ENCODE measurements at regions not wholly inside any gene's neighbourhood (a gene's known extent, or its start where the extent isn't known, plus 50 kb on each side); places are given as distances from the start of the nearest gene placed in this dataset.

DNA sequence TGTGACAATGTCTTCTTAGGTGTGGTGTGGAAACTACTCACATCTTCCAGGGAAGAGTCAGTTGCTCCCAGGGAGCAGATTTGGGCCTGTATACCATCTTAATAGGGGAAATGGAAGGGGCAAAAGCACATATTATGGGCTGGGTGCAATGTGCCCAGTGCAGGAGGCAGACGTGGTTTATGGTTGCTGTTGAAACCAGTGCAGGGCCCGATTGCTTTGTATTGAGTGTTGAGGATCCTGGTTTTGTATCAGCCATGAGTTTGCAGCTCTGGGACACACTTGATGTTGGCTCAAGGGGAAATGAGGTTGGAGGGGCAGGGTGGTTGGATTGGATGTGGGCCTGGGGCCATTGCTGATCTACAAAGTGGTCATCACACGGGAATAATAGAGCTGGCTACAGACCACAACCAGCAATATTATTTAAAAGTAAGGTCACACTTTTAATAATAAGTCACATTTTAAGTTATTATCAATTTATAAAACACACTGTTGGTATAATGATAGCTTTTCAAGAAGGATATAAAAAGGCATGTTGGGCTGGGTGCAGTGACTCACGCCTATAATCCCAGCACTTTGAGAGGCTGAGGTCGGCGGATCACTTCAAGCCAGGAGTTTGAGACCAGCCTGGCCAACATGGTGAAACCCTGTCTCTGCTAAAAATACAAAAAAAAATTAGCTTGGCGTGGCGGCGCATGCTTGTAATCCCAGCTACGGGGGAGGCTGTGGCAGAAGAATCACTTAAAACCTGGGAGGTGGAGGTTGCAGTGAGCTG lies 302.4 kb downstream of the SEC14L1 start:
- Histone ChIP-seq H3K27ac (ENCODE audit: low read depth, low read length) (peak overlapping the region; percentile 11), H3K9me3 (ENCODE audit: control insufficient read depth, insufficient read depth, low read length) (no peaks in the 10 kb centered on the region), H3K4me3 (ENCODE audit: low read depth, low read length) (no peak overlapping the region), H3K27me3 (ENCODE audit: control insufficient read depth, insufficient read depth, low read length) (no peaks in the 10 kb centered on the region)
- CTCF ChIA-PET, result interaction anchor here (0.6 to 3.1 kb wide), 3 partner anchors 11 to 58 kb away, joined by 3 to 16 read pairs (median 3); no protein-coding TSS in a partner anchor
- no peak for DNase-seq (ENCODE audit: low read depth, low spot score)
- POLR2A ChIA-PET, result interaction anchor here (1.0 to 3.2 kb wide), 3 partner anchors 13 to 68 kb away, joined by 3 to 12 read pairs (median 8); no protein-coding TSS in a partner anchor
- TF ChIP-seq, protein P1, sequence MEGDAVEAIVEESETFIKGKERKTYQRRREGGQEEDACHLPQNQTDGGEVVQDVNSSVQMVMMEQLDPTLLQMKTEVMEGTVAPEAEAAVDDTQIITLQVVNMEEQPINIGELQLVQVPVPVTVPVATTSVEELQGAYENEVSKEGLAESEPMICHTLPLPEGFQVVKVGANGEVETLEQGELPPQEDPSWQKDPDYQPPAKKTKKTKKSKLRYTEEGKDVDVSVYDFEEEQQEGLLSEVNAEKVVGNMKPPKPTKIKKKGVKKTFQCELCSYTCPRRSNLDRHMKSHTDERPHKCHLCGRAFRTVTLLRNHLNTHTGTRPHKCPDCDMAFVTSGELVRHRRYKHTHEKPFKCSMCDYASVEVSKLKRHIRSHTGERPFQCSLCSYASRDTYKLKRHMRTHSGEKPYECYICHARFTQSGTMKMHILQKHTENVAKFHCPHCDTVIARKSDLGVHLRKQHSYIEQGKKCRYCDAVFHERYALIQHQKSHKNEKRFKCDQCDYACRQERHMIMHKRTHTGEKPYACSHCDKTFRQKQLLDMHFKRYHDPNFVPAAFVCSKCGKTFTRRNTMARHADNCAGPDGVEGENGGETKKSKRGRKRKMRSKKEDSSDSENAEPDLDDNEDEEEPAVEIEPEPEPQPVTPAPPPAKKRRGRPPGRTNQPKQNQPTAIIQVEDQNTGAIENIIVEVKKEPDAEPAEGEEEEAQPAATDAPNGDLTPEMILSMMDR (IDR thresholded peaks at IDR 0.05; ENCODE audit: low read depth, low read length), result no peak

DNA sequence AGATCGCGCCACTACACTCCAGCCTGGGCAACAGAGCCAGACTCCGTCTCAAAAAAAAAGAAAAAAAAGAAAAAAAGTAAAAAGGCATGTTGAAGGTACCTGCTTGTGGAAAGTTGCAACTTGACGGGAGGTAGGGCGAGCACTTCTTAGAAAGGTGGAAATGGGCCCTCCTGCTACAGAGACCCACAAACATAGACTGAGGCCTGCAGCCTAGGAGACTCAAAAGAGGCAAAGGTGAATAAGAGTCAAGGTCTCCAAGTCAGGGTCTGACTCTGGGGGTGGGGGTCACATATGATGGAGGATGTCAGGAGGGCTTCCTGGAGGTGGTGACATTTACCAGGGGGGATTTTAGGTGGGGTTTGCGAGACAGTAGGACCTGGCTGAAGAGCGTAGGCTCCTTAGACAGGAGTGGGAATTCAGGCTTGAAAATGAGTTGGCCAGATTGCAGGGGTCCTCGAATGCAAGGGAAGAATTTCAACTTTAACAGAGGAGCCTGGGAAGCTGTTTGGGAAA lies 303.0 kb downstream of the SEC14L1 start:
- Histone ChIP-seq H3K9me3 (ENCODE audit: control insufficient read depth, insufficient read depth, low read length) (no peaks in the 10 kb centered on the region), H3K4me3 (ENCODE audit: low read depth, low read length) (no peak overlapping the region), H3K27me3 (ENCODE audit: control insufficient read depth, insufficient read depth, low read length) (no peaks in the 10 kb centered on the region), H3K27ac (ENCODE audit: low read depth, low read length) (peak overlapping the region; percentile 92)
- TF ChIP-seq, protein P1 (IDR thresholded peaks at IDR 0.05; ENCODE audit: low read depth, low read length), result no peak
- ChIA-PET CTCF (interaction anchor here (0.6 to 3.1 kb wide), 3 partner anchors 10 to 1071 kb away, joined by 3 to 16 read pairs (median 6); no protein-coding TSS in a partner anchor), POLR2A (interaction anchor here (1.0 to 3.2 kb wide), 3 partner anchors 14 to 69 kb away, joined by 3 to 12 read pairs (median 8); no protein-coding TSS in a partner anchor)
- DNase-seq (ENCODE audit: low read depth, low spot score), result no peak

DNA sequence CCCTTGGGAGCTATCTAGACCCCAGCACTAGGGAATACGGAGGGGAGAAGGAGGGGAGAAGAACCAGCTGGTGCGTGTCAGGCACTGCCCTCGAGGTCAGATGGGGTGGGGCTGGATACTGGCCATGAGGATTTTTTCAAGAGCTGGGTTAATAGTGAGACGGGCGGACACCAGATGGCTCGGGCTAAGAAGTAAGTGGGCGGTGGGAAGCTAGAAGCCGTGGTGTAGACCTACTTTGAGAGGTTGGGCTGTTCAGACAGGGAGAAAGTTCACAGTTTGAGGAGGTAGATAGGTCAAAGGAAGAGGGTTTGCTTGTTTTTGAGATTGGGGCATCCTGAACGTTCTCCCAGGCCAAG lies 303.8 kb downstream of the SEC14L1 start:
- CTCF ChIA-PET, result interaction anchor here (0.6 to 3.1 kb wide), 2 partner anchors 15 to 1072 kb away, joined by 6 to 16 read pairs; no protein-coding TSS in a partner anchor
- Histone ChIP-seq H3K27ac (ENCODE audit: low read depth, low read length) (peak overlapping the region; percentile 92), H3K9me3 (ENCODE audit: control insufficient read depth, insufficient read depth, low read length) (no peaks in the 10 kb centered on the region), H3K4me3 (ENCODE audit: low read depth, low read length) (no peak overlapping the region), H3K27me3 (ENCODE audit: control insufficient read depth, insufficient read depth, low read length) (no peaks in the 10 kb centered on the region)
- TF ChIP-seq, protein P1 (IDR thresholded peaks at IDR 0.05; ENCODE audit: low read depth, low read length), result no peak
- POLR2A ChIA-PET, result interaction anchor here (0.7 to 3.2 kb wide), 11 partner anchors 9 to 514 kb away, joined by 3 to 12 read pairs (median 5); partner anchors contain the start of gene TNRC6C
- DNase-seq (ENCODE audit: low read depth, low spot score), result no peak

DNA sequence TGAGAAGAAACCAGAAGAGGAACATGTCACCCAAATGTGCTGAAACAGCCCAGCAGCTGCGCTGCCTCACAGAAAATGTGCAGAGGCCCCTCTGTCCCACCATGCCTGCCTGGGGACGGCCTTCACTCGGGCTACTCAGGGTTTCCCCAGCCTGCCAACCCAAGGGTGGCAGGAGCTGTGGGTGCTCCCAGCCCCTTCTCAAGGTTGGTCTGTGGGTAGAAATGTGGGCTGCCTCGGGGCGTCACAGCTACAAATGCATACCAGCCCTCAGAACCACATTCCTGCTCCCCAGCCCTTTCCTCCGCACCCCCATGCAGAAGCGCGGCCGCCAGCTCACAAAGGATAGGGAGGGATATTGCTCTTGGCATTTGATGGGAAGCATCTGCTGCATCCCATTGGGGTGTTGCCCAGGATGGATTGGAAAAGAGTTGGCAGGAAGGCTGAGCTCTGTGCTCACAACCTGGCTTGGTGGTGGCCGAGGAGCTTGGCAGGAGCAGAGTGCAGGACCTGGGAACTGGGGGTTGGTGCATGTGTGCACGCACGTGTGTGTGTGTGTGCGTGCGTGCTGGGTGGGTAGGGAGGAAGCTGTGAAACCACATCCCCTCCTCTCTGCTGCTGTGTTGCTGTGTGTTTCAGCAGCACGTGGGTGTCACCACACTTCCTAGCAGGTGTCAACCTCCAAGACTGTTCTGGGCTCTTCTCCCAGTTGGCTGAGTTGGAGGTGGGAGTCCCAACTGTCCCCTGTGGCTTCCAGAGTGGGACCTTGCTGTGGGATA lies 304.4 kb downstream of the SEC14L1 start:
- no peak overlapping the region for H3K4me3 ChIP-seq (ENCODE audit: low read depth, low read length)
- no peak for DNase-seq (ENCODE audit: low read depth, low spot score)
- no peaks in the 10 kb centered on the region for H3K27me3 ChIP-seq (ENCODE audit: control insufficient read depth, insufficient read depth, low read length)
- no peaks in the 10 kb centered on the region for H3K9me3 ChIP-seq (ENCODE audit: control insufficient read depth, insufficient read depth, low read length)
- ChIA-PET POLR2A (interaction anchor here (0.7 to 3.2 kb wide), 11 partner anchors 9 to 513 kb away, joined by 3 to 12 read pairs (median 5); partner anchors contain the start of gene TNRC6C), CTCF (interaction anchor here (3.1 kb wide), 1 partner anchor 15 kb away, joined by 16 read pairs; no protein-coding TSS in a partner anchor)
- H3K27ac ChIP-seq (ENCODE audit: low read depth, low read length), result peak overlapping the region; percentile 92
- TF ChIP-seq, protein P1 (IDR thresholded peaks at IDR 0.05; ENCODE audit: low read depth, low read length), result no peak
